HCT116 (cell line): ENCODE measurements at regions not wholly inside any gene's neighbourhood (a gene's known extent, or its start where the extent isn't known, plus 50 kb on each side); places are given as distances from the start of the nearest gene placed in this dataset.
"Not testable (repeated sequence)": the region's sequence is repeated elsewhere in the genome, so short reads cannot be mapped to it uniquely, and the experiment has no call there.

Experiments used
- CEBPB ChIP-seq: IDR thresholded peaks from 2 replicates; pipeline ENCODE4 v1.6.1; 2012; ENCODE audit warnings: low read depth
- CTCF ChIP-seq, 3 experiments: fragments of 200-600 bp in 1 of 3; sonication (generic) in 1 of 3; IDR thresholded peaks in 2 of 3; conservative IDR thresholded peaks in 1 of 3; 2 replicates each; pipeline ENCODE4 v1.5.1; 2012 to 2017; ENCODE audit warnings: low read depth in 2 of 3, low read length in 2 of 3, antibody characterized with exemption in 1 of 3, borderline replicate concordance in 1 of 3, control low read depth in 1 of 3, mild to moderate bottlenecking in 1 of 3, mixed read lengths in 1 of 3, mixed run types in 1 of 3, moderate library complexity in 1 of 3; ENCODE audit not compliant: insufficient read depth in 1 of 3
- EGR1 ChIP-seq: IDR thresholded peaks from 2 replicates; pipeline ENCODE4 v1.6.1; 2012; ENCODE audit warnings: low read depth
- EZH2 ChIP-seq: fragments of 200-600 bp; sonication (generic); IDR thresholded peaks from 2 replicates; pipeline ENCODE4 v1.6.1; 2017; ENCODE audit warnings: antibody characterized with exemption, mixed run types
- POLR2A ChIP-seq: IDR thresholded peaks from 2 replicates; pipeline ENCODE4 v1.7.0; 2011; ENCODE audit warnings: borderline replicate concordance; ENCODE audit not compliant: insufficient read depth, insufficient read length; ENCODE audit errors: extremely low read depth
- POLR2AphosphoS5 ChIP-seq: IDR thresholded peaks from 2 replicates; pipeline ENCODE4 v1.6.1; 2011; ENCODE audit warnings: mild to moderate bottlenecking, low read depth, low read length, moderate library complexity
- REST ChIP-seq: IDR thresholded peaks from 2 replicates; pipeline ENCODE4 v1.6.1; 2012; ENCODE audit warnings: low read depth
- SIN3A ChIP-seq: IDR thresholded peaks from 2 replicates; pipeline ENCODE4 v1.6.1; 2012; ENCODE audit warnings: low read depth
- SP1 ChIP-seq: IDR thresholded peaks from 2 replicates; pipeline ENCODE4 v1.6.1; 2012; ENCODE audit warnings: low read depth
- SRF ChIP-seq: IDR thresholded peaks from 2 replicates; pipeline ENCODE4 v1.6.1; 2012; ENCODE audit warnings: low read depth
- TCF7L2 ChIP-seq: IDR thresholded peaks from 2 replicates; pipeline ENCODE4 v1.7.0; 2011; ENCODE audit warnings: borderline replicate concordance, inconsistent platforms; ENCODE audit not compliant: insufficient read depth, insufficient read length; ENCODE audit errors: extremely low read depth
- ZNF274 ChIP-seq: fragments of 200-500 bp; sonication (Bioruptor generic); IDR thresholded peaks from 2 replicates; pipeline ENCODE4 v1.6.1; 2014; ENCODE audit warnings: mild to moderate bottlenecking, low read depth, low read length, inconsistent platforms
- TF ChIP-seq, protein P1 (sequence below): IDR thresholded peaks from 2 replicates; pipeline ENCODE4 v1.6.1; 2012
- TF ChIP-seq, protein P2 (sequence below): IDR thresholded peaks from 2 replicates; pipeline ENCODE4 v1.6.1; 2011; ENCODE audit warnings: mild to moderate bottlenecking, low read length, moderate library complexity; ENCODE audit not compliant: insufficient replicate concordance; ENCODE audit errors: extremely low read depth

DNA sequence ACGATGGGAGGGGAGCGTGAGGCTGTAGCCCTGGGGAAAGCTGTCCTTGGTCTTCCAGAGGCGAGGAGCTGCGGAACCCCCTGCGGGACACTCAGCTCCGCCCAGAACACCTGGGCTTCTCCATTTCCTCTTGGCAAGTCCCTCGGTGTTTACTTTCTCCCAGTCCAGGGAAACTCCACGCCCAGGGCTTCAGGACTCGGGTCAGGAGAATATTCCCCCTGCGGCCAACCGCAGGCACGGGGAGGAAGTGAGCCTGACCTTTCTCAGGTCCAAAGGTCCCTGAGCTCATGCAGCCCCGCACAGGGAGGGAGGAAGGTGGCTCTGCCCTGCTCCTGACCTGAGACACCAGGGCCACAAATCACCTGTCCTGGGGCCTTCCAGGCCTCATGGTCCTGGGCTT, 5435.9 kb upstream of the TPTE start:
- TF ChIP-seq SP1; POLR2A; CTCF (IDR thresholded peaks at IDR 0.05 in 2 of 3, conservative IDR thresholded peaks at IDR 0.05 in 1 of 3; ENCODE audit: borderline replicate concordance in 1 of 3, insufficient read depth in 1 of 3, low read depth in 2 of 3, low read length in 2 of 3); POLR2AphosphoS5; CEBPB; SIN3A; TCF7L2; EZH2; SRF; ZNF274; REST; EGR1: not testable (repeated sequence)
- TF ChIP-seq, protein P1, sequence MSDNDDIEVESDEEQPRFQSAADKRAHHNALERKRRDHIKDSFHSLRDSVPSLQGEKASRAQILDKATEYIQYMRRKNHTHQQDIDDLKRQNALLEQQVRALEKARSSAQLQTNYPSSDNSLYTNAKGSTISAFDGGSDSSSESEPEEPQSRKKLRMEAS, result not testable (repeated sequence)
- TF ChIP-seq, protein P2, sequence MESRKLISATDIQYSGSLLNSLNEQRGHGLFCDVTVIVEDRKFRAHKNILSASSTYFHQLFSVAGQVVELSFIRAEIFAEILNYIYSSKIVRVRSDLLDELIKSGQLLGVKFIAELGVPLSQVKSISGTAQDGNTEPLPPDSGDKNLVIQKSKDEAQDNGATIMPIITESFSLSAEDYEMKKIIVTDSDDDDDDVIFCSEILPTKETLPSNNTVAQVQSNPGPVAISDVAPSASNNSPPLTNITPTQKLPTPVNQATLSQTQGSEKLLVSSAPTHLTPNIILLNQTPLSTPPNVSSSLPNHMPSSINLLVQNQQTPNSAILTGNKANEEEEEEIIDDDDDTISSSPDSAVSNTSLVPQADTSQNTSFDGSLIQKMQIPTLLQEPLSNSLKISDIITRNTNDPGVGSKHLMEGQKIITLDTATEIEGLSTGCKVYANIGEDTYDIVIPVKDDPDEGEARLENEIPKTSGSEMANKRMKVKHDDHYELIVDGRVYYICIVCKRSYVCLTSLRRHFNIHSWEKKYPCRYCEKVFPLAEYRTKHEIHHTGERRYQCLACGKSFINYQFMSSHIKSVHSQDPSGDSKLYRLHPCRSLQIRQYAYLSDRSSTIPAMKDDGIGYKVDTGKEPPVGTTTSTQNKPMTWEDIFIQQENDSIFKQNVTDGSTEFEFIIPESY, result not testable (repeated sequence)
